ENCODE measurements at regions not wholly inside any gene's neighbourhood (a gene's known extent, or its start where the extent isn't known, plus 50 kb on each side); places are given as distances from the start of the nearest gene placed in this dataset.

- DNase-seq = no peak
Measured at GRCh38 chr10:31081937-31082840, 50.5 kb upstream of the ZNF438 start.

DNA sequence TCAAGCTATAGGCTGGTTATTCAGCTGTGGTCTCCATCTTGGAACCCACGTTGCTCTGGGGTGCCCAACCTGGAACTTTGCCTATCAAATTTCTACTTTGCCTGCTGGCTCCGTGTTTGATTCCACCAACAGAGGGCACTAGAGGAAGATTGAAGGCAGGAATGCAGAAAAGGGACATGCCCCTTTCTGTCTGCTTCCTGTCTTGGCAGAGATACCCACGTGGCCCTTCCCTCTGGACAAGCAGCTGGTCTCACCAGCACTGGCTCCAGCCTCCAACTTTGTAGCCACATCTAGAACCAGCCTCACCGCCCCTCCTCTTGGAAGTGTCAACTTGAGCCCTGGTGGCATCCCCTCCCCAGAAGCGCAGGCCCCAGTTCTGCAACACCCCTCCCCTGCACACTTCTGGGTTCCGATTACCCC lies 52.1 kb upstream of the ZNF438 start:
- DNase-seq = no peak

DNA sequence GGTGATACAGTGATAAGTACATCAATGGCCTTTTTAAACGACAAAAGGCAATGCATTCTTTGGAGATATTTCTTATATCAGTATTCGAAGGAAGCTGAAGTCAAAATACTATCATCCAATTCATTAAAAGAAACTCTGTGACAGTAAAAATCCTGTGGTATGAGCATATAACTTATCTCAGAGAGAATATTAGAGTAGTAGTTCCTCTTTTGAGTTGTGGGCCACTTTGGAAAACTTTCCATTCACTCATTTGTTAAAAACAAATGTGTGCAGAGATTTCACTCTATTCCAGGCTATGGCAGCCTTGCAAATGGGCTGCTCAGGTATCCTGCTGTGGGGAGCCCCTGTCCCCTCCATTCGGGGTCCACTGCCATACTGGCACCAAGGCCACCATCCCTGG lies 55.3 kb upstream of the ZNF438 start:
- DNase-seq = no peak

DNA sequence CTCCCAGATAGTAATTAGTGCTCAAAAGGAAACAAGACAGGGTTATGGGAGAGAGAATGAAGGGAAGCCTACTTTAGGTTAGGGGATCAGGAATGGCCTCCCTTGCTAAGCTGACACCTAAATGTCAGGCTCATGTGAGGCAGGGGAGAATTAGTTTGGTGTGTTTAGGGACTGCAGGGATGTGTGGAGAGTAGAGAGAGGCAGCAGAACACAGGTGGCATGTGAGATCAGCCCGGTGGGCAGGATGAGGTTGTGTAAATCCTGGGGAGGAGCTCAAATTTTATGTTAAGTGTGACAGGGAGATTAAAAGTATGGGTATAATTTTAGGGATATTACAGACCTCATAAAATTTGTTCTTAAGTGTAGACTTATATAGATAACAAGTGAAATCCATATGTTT lies 56.2 kb upstream of the ZNF438 start:
- DNase-seq = no peak

DNA sequence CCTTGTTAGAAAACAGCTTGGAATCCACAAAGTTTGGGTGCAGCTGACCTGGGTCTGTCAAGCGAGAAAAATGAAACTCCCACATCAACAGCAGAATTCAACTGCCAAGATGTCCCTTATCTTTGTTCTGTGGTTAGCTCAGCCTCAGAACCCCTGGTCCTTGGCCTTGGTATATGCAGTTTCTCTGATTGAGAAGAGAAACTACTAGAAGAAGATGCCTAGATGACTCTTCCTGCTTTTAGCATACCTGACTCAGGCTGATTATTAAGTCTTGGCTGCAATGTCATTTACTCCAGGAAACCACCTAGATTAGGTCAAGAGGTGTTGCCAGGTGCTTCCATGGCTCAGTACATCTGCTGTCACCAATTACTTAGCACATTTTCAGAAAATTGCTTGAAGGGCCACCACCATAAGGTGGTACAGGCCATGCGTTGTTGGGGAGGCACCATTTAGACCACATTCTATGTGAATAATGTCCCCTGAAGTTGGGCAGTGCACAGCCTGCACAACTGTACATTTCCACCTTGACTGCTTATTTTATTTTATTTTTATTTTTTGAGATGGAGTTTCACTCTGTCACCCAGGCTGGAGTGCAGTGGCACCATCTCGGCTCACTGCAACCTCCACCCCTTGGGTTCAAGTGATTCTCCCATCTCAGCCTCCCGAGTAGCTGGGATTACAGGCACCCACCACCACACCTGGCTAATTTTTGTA lies 59.4 kb upstream of the ZNF438 start:
- no peak for DNase-seq

- DNase-seq = no peak
Measured at GRCh38 chr10:31095677-31096560, 64.3 kb upstream of the ZNF438 start.

GRCh38 chr10:31098046-31098445 lies 66.4 kb upstream of the ZNF438 start:
- DNase-seq = no peak

GRCh38 chr10:31099094-31099493 lies 67.4 kb upstream of the ZNF438 start:
- no peak for DNase-seq

DNA sequence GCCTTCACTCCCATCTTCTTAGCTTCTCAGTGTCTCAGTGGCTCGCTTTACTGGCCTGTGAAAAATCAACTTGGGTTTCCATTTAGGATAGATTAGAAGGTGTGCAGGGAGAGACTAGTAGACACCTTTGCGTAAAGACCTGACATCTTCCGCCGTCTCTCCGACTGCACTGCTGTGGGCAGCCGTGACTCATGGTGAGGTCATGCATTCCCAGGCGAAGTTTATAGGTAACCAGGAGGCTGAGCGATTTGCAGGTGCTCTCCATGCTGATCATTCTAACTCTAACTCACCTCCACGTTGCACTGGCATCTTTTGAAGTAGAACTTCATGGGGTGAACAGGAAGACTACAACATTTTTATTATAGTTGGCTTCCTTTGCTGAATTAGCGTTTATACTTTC lies 68.0 kb upstream of the ZNF438 start:
- no peak for DNase-seq

DNA sequence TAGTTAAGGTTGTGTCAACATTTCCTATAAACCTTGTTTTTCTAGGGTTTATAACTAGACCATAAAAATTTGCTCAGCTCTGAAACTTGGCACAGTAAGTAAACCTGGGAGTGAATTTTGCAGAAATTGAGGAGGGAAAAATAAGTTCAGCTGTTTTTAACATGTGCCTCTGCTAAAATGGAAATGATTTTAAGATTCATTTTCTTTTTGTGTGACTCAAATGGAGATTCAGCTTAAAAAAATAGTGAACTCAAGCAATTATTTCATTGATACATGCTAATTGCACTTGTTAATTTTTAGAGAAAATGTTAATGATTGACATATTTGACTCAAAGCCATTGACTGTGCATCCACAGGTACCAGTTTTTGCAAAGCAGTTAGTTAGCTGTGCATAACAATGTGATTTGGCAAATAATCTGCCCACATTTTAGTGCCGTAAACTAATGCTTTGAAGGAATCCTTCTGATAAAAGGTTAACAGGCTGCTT lies 68.5 kb upstream of the ZNF438 start:
- DNase-seq = no peak

DNA sequence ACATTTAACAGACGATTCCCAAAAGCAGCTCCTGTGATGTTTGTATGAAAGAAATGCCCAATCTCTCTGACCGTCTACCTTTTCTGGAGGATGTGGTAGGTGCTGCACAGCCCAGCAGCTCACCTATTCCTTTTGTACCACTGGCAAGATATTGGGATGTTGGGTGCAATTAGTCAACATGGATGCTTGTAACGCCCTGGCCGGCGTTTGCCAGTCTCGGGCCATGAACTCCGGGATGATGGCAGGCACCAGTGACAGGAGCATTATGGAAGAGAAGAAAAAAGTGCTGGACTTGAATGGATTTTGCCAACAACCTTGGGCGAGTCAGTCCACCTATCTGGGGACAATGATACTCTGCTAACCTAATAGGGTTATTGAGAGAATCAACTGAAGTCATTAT lies 69.0 kb upstream of the ZNF438 start:
- no peak for DNase-seq

- no peak for DNase-seq
Measured at GRCh38 chr10:31101123-31101522, 69.5 kb upstream of the ZNF438 start.

GRCh38 chr10:31102421-31102820 lies 70.8 kb upstream of the ZNF438 start:
- DNase-seq = no peak

GRCh38 chr10:31103112-31103511 lies 71.4 kb upstream of the ZNF438 start:
- DNase-seq = no peak

DNA sequence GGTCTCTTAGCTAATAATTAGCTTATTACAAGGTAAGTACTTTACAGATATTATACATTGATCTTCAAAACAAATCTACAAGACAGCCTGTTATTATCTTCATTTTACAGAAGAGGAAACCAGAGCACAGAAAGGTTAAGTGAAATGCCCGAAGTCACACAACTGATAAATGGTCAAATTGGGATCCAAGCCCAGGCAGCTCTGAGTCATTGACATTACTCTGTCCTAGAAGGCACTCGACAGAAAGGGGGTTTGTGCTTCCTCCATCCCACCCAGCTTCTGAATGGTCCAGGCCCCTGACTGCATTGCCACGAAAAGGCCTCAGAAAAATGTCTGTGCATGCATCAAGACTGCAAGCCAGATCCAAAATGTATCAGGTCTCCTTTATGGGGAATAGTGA lies 81.3 kb upstream of the ZNF438 start:
- no peak for DNase-seq

DNA sequence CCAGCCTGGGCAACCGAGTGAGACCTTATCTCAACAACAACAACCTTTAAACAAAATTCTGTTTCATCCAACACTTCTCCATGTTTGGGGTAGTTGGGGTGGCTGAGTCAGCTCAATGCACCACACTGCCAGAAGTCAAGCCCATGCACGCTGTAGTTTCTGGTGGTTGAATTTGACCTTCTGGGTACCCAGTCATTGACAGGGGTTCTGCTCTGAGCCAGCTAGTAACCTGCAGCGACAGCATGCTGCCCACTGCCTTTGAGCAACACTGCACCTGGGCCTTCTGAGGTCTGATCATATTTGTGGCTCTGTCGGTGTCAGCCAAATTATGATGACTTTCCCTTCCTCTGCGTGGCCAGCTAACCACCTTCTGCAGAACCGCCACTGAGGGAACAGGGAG lies 84.6 kb upstream of the ZNF438 start:
- DNase-seq = no peak

GRCh38 chr10:31118556-31118955 lies 86.9 kb upstream of the ZNF438 start:
- no peak for DNase-seq

- DNase-seq = no peak
Measured at GRCh38 chr10:31120392-31120791, 88.7 kb upstream of the ZNF438 start.

- no peak for DNase-seq
Measured at GRCh38 chr10:31120961-31121685, 89.5 kb upstream of the ZNF438 start.

GRCh38 chr10:31121757-31122577 lies 90.3 kb upstream of the ZNF438 start:
- DNase-seq = no peak

DNA sequence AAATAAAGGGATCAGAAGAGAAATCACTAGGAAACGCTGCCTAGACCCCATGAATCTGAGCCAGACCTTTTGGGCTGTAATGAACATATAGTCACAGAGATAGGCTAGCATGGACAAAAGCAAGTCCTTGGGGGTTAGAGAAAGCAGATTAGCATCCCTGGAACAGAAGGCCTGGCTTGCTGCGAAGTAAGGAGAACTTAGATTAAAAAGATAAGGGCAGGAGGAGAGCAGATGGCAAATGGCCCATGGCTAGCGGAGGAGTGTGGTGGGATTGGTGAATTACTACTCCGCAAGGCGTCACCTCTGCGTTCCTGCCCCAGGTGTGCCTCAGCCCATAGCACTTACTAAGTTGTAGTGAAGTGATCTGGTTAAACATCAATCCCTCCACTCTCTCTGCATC lies 92.3 kb upstream of the ZNF438 start:
- DNase-seq = no peak
